Heart left ventricle (tissue), 13 donors: ENCODE measurements at regions not wholly inside any gene's neighbourhood (a gene's known extent, or its start where the extent isn't known, plus 50 kb on each side); places are given as distances from the start of the nearest gene placed in this dataset.

Source experiments
- CTCF ChIP-seq, 12 donors: fragments of 200-600 bp; sonication (generic) in 4 of 12; IDR thresholded peaks; one replicate each; pipeline versions ENCODE4 v1.5.0 to v1.8.0; 2018 to 2022; ENCODE audit warnings: antibody characterized with exemption in 12 of 12, mild to moderate bottlenecking in 5 of 12
- POLR2A ChIP-seq, 2 donors: fragments of 450-650 bp; IDR thresholded peaks; one replicate each; pipeline ENCODE4 v1.6.1; 2017; ENCODE audit warnings: antibody characterized with exemption in 2 of 2, mild to moderate bottlenecking in 2 of 2, moderate library complexity in 2 of 2
- donor health status: ischemic (EF 13 %, LVEDD 7.1; RV severe dilation, severe dysfunction).
- donor health status: DM: no; HTN: yes; CAD: no.
- donor health status: DM: no; HTN: no; CAD: no.
- donor health status: ischemic (EF 25% LVEDD 6.9; RV normal size, moderate dysfunction).
- donor health status: ischemic (EF 25% LVEDD 5.7; RV mildly dilated, moderate dysfunction).
- donor health status: ischemic (EF 35%, LVEDD 5.7; RV mildly dilated, moderate dysfunction).
- donor health status: nonischemic (EF 11% LVEDD 7.7; RV severe dilation, severe dysfunction).
- donor health status: DM: yes; HTN: yes; CAD: no.
- donor health status: PGD.
- donor health status: ischemic (EF 29% LVEDD 5.4; RV normal size, mild dysfunction).
- donor health status: nonischemic (EF 23%, LVEDD 6.1; RV moderate dilation, normal function).

GRCh38 chr1:34436836-34437235 is 260.1 kb downstream of the C1orf94 start:
- TF ChIP-seq CTCF (IDR thresholded peaks at IDR 0.05) (no peak), POLR2A (IDR thresholded peaks at IDR 0.05) (no peak)
